Left renal pelvis (tissue), 4 donors: ENCODE measurements at regions not wholly inside any gene's neighbourhood (a gene's known extent, or its start where the extent isn't known, plus 50 kb on each side); places are given as distances from the start of the nearest gene placed in this dataset.
"Not testable (repeated sequence)": the region's sequence is repeated elsewhere in the genome, so short reads cannot be mapped to it uniquely, and the experiment has no call there.

Experiments used
- DNase-seq, 4 donors: peaks; one replicate each; pipeline ENCODE4 v3.0.0-alpha.2; 2013; ENCODE audit warnings: low read depth in 4 of 4, low spot score in 3 of 4

- DNase-seq, result no peak
These were observed 283.9 kb downstream of the ANKRD50 start for GRCh38 chr4:124428648-124429047.

DNA sequence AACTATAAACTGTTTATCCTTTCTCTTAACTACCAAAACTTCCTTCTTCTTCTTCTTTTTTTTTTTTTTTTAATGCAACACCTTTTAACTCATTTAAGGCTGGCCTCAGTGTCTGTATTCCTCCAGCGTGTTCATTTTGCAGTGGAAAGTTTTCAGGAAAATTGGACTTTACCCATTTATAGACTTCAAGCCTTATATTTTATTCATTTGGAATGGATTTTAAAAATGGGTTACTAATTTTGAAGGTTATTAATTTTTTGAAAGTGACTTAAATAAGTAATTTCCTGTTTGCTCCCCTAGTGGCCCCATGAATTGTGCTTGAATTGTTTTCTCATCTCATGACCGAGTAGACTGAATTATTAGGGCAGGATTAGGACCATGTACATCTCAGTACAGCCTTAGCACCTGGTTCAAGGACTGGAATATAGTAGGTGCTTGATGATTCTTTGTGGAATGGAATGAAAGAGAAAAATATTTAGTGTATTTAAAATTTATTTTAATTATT is 282.7 kb downstream of the ANKRD50 start:
- no peak for DNase-seq

- no peak for DNase-seq
These were observed 280.8 kb downstream of the ANKRD50 start for GRCh38 chr4:124431653-124432192.

DNA sequence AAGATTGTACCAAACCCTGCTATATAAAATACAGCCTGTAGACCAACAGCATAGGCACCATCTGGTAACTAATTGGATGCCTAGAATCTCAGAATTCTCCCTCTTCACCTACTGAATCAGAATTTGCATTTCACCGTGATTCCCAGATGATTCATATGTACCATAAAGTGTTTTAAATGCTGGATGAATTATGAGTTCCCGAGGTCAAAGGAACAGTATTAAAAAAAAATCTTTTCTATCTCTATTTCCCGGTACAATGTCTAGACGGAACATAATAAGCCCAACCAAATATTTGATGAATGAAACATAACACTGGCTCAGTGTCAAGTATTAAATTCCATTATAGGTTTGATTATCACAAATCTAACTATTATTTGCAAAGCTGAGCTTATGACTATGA is 280.0 kb downstream of the ANKRD50 start:
- no peak for DNase-seq

GRCh38 chr4:124433044-124433443 is 279.5 kb downstream of the ANKRD50 start:
- DNase-seq, result no peak

GRCh38 chr4:124433500-124433899 is 279.0 kb downstream of the ANKRD50 start:
- no peak for DNase-seq

GRCh38 chr4:124435274-124435950 is 277.1 kb downstream of the ANKRD50 start:
- DNase-seq, result no peak

DNA sequence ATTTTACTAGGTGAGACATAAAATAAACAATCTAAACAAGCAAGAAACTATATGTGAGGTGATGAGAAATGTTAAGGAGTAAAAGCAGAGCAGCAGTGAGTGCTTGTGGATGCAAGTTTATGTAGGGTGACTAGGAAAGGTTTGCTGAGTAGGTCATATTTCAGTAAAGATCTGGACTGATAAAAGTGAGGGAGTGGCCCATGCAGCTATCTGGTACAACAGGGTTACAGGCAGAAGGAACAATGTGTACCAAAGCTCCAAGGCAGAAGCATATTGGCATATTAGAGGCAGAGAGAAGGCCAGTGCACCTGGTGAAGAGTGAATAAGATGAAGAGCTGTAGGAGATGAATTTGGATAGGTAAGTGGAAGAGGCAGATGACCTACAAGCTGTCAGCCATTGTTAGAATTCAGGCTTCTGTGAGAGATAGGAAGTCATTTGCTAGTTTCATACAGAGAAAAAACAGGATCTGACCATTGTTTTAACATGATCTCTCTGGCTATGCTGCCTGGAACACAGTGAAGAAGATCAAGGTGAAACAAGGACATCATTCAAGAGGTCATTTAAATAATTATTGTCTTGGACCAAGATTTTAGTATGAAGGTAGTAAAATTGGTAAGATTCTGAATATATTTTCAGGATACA is 274.6 kb downstream of the ANKRD50 start:
- no peak for DNase-seq

- DNase-seq, result no peak
These were observed 267.5 kb downstream of the ANKRD50 start for GRCh38 chr4:124445071-124445470.

DNA sequence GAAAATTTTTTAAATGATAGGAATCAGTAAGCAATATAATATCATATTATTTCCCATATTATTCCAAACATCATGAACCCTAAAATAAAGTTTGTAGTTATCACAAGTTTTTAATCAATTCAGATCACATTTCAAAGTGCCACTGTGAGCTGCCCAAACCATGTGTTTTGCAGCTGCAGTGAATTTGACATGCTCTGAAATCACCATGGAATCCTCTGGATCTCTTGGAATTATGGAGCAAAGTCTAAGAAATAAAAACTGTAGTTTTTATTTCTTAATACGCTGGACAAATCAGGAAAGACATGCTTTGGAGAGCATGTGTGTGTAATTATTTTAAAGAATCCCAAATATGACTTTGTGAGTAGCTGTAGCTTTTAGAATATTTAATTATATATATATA is 262.7 kb downstream of the ANKRD50 start:
- no peak for DNase-seq

GRCh38 chr4:124450851-124451250 is 261.7 kb downstream of the ANKRD50 start:
- no peak for DNase-seq

DNA sequence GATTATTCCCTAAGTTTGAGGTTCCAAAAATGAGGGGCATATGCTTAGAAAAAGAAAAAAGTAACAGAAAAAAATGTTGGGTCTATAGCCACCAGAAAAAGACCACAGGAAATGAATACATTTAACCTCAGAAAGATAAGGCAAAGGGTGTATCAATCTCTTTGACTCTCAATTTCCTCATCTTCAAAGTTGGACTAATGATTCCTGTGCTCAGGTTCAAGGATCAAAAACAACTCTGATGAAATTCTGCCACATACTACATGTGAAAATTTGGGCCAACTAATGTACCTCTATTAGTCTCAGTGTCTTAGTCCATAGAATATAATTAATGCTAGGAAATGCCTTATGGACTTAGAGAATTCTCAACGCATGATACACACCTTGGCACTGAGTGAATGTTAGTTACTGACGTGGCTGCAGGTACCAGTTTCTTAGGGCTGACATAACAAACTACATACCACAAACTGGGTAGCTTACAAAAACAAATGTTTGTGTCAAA is 257.7 kb downstream of the ANKRD50 start:
- no peak for DNase-seq

DNA sequence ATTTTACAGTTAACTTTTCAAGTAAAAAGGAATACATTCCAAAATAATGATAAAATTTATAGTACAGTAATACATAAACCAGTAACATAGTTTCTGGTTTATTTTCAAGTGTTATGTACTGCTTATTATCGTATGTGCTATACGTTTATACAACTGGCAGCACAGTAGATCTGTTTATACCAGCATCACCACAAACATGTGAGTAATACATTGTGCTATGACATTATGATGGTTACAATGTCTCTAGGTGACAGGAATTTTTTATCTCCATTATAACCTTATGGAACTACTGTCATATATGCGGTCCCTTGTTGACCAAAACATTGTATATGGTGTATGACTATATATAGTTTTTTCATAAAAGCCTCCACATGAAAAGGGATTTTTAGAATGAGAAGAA is 256.9 kb downstream of the ANKRD50 start:
- no peak for DNase-seq

- DNase-seq, result no peak
These were observed 253.2 kb downstream of the ANKRD50 start for GRCh38 chr4:124459196-124459940.

DNA sequence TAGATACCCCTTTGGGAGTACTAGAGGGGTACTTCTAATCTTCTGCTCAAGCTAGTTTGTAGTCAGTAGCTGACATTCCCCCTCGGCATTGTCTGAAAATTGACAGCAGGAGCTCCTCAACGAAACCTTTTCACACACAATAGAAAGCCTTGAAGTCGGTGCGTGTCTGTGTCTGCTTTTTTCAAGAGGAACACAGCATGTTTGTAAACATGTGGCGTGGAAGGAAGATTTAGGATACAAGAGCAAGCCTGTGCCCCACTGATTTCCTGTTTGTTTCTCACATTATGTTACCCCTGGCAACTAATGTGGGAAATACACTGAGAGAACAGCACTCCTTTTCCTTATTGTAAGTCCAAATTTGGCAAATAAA is 252.6 kb downstream of the ANKRD50 start:
- DNase-seq, result no peak

GRCh38 chr4:124461592-124461991 is 250.9 kb downstream of the ANKRD50 start:
- not testable (repeated sequence) for DNase-seq

DNA sequence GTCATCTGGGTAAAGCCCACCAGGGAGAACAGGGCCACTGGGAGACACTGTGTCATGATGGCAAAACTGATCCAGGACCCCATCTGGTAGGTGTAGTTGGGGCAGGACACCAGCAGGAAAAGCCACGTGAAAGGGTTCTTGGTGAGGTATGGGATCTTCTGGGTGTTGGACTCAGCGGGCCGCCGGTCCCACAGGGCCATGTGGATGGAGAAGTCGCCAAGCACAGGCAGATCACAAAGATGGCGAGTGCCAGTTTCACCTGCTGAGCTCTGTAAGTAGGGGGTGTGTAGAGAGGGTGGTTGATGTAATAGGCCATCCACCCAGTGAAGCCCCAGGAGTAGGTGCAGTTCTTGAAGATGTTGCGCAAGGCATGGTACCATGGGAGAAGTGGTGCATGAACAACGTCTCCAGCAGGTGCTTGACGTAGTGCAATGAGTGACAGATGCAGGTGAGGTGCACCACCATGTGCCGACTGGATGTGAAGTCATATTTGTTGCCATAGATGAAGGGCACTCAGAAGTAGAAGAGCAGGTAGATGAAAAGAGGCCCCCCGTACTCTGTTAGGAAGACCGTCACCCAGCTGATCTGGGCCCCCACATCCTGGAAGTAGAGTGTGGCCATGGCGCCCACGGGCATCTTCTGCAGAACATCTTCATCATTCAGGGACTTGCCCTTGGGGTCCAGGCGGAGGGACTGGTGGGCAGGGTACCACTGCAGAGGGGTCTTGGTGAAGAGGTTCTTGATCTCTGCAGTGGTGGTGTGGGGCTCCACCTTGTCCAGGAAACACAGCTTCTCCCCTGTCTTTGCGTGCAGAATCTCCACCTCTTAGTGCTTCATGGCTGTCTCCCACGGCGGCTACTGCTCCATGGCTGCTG is 249.3 kb downstream of the ANKRD50 start:
- DNase-seq, result no peak

DNA sequence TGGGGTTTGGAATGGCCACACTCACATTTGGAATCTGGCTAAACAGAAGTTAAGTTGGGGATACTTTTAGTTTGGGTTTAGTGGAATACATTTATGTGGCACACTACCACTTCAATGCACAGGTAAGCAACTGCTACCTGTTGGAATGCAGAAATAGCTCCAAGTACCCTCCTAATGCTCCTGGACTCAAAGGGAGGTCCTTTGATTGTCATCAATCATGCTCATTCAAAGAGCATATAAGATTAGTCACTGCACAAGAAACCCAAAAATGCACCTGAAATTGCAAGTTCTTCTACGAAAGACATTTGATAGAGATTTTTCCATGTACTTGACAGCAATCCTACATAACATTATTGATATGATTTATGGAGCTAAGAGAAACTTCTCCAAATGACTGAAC is 247.7 kb downstream of the ANKRD50 start:
- DNase-seq, result no peak

DNA sequence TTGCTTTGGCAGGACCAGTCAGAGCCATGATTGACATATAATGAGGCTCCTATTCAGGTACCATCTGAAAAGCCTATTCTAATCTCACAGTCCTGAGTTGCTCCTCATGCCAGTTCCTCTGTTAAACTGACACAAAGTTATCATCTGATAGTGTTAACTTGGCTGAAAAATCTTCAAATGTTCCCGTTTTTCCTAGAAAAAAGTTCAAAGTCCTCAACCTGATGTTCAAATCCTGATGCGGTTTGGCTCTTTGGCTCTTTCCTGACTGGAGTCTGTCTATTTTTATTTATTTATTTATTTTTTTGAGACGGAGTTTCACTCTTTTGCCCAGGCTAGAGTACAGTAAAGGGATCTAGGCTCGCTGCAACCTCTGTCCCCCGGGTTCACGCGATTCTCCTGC is 244.2 kb downstream of the ANKRD50 start:
- no peak for DNase-seq

- DNase-seq, result no peak
These were observed 242.6 kb downstream of the ANKRD50 start for GRCh38 chr4:124469981-124470380.
